ENCODE measurements at regions not wholly inside any gene's neighbourhood (a gene's known extent, or its start where the extent isn't known, plus 50 kb on each side); places are given as distances from the start of the nearest gene placed in this dataset.

DNA sequence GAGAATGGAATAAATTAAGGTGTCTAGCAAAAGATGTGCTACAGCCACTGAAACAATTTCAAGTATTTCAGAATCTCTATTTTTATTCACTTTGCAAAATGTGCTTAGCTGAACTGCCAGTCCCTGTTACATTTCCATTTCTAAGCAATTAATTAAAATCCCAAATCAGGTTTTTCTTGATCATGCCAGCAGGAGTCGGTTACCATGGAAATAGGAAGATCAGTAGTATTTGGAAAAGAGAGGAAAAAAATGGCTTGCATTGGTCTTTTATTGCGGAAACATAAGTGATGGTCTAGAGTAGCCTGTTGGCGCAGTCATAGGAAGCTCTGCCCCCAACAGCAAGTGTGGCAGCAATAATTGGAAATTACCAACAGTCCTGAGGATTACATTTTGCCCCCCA is 867.1 kb downstream of the GATA3 start:
- no peak for DNase-seq

DNA sequence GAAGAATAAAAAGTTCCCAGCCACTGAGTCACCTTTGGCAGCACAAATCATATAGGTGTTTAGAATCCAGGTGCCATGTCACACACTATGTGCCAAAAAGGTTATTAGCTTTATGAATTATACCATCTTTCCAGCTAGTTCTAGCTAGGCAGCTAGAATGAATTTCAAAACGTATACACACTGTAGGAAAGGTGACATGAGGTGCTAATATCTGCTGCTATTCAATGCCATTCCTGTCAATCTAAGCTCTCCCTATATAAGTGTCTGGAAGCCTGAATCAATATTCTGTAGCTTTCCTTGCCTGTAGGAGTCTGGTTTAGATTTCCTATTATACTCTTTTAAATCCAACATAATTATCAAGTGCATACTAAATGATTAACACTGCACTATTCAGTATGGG is 868.6 kb downstream of the GATA3 start:
- no peak for DNase-seq

DNA sequence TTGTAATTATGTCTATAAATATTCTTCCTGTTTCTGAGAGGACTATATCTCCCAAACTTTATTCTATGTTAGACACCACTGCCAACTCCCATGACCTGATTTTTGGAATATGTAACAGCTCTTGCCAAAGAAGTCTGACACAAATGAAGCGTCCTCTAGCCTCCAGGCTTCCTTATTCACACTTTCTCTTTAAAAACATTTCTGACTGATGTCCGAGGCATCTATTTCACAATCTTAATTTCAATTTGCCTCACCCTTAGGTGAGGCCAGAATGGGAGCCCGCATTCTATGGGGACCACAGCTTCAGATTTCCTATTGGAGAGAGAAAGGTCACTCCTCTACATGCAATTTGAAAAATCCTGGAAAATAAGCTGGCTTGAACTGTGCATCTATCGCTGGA is 873.2 kb downstream of the GATA3 start:
- no peak for DNase-seq

DNA sequence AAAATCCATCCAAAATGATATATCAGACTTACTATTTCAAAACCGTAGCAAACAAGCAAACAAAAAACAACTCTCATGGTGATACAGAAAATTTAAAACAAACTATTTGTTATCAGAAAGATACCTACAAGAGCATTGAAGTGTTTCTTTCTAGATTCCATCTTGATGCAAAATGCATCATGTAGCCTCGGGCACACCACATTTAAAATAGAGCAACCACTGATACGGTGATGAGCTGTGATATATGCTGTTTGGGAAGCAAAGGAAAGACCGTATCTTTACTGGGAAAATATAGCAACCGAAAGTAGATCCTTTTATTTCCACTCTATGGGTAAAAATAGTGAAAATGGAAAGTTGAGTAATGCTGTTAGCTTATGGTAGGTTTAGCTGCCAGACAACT is 892.0 kb downstream of the GATA3 start:
- no peak for DNase-seq

DNA sequence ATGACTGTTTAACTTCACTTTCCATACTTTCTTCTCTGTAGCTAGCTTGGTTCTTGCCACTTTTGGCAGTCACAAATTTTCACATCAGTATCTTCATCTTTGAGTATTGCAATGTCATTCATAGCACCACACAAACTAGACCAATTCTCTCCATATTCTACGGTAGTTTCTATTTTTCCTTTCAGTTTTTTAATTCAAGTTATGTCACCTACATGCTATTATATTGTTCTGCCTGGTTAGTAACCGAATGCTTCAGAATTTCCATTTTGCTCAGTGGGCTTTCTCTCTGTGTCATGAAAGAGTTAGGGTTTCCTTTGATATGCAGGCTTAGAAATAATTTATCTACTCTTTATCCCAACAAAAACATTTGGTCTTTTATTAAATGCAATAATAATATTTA is 896.5 kb downstream of the GATA3 start:
- DNase-seq = no peak

DNA sequence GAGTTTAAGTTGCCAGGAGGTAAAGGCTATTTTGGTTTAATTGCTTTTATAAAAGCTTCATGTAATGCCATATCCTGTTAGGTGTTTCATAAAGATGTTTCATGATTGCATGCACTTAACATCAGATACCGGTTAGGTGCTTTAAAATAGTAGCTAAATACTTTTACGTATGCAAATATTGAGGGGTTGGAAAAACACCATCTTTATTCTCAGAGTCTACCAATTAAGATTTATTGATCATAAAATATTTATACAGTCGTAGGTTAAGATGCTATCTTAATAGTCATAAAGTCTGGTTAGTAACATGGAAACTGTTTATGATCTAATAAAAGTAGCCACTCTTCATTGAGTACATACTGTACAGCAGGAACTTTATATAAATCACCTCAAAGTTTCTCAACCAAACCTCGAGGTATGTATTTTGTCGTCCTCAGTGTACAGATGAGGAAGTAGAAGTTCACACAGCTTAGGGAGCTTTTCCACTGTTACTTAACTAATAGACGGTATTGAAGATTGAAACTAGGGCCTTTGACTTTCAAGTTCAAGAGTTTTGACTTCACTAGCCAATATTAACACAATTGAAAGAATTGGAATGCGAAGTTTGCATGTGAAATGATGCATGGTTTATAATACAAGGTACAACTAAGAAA is 897.1 kb downstream of the GATA3 start:
- no peak for DNase-seq

DNA sequence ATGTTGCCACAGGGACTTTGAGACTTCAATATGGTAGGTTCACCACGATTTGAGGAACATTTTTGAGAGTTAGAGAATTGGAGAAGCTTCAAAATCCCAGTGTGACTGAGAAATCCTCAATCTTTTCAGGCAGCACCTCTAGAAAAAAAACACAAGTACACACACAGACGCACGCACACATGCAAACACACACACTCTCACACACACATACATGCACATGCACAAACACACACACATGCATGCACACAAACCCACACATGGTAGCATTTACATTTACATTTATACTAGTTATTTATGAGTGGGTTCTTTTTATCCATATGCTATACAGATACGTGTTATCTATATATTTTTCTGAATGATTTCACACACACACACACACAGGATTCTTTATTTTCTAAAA is 901.9 kb downstream of the GATA3 start:
- no peak for DNase-seq

DNA sequence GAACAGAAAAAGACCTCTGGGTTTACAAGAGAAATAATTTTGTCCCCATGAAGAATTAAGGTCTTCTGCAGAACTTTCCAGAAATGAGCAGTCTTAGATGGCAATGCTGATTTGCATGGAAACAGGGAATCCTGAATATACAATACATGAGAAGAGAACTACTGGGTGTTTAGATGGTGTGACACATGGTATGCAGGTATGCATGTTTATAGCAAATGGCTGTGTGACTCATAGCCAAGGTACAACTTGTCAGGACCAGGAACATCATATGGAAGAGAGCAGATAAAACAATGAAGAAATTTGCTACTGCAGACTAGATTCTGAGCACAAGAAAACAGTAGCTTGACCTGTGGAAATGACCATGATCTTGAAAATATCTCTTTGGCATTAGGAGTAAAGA is 907.8 kb downstream of the GATA3 start:
- DNase-seq = no peak

DNA sequence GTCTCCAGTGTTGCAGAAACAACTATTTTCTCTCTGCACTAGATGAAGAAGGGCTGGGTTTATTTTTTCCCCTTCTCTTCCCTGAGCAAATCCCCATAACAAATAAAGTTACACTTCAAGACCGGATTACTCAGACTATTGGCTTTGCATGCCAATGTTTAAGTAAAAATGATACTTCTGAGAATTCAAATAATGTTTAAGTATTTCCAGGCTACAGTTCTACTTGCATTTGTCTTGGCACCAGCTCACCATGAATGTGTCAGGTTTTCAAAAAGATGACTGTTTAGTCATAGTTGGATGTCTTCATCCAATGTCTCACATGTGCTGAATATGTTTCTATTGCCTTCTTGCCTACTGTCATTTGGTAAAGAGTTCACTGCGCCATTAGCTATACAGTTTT is 912.6 kb downstream of the GATA3 start:
- peak; percentile 9 for DNase-seq

DNA sequence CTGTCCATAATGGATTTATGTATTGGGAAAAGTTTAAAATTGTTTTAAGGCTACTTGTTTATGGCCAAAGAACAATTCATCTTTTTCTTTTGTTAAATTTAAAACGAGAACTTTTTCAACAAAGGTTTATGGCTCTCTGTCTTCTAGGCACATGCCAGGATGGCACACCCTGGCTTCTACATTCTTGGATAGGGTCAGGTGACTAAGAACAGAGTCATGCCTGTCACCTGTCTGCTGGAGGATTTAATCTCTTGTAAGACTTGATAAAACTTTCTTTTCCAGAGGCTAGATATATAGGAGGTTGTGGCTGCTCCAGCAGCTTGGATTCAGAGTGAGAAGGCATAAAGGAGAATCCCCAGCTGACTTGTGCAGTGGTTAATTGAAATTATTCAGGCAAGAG is 915.4 kb downstream of the GATA3 start:
- no peak for DNase-seq

DNA sequence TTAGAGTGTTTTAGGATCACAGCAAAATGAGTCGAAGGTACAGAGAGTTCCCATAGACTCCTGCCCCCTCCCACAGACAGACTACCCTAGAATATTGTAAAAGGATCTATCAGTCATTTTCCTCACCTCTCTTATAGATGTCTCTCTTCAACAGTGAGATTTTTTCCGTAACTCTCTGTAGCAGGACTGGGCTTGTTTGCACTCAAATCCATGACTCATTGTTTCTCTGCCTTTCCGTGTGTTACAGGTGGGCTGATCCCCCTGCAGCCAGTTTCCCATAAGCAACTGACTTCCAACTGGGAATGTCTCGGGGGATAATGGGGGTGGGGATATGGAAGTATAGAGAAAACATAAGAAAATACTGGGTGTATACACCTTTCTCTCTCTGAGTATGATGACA is 921.0 kb downstream of the GATA3 start:
- DNase-seq = no peak

DNA sequence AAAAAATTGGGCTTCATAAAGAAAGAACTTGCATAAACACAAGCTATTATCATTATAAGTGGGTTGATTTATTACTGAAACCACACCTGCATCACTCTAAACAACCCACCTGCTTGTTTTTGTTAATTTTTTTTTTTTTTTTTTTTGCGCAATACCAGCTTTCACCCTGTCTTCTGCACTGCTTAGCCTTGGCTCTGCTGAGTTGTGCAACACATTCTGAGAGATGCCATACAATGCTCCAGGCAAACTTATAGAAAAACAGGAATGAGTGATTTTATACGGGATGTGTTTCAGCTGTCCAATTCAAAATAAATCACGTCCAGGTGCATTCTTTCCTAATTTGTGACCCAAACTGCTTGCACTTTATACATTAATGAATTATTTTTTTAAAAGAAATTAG is 923.6 kb downstream of the GATA3 start:
- DNase-seq = no peak

DNA sequence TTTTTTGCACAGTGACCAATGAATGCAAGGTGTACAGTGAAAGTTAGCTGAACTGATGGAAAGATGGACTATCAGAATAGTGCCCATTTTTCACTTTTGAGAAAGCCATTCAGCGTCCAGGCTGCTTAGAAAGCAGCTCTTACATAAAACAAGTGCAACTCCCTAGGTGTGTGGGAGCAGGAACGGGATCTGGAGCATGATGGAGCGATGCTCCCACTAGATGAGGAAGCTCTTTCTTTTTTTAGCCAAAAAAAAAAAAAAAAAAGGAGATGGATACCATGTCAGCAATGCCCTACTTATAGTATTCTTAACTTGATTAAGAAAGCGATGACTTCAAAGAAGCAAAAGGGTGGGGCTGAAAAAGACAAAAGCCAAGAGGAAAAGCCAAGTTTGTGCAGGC is 925.5 kb downstream of the GATA3 start:
- DNase-seq = no peak

DNA sequence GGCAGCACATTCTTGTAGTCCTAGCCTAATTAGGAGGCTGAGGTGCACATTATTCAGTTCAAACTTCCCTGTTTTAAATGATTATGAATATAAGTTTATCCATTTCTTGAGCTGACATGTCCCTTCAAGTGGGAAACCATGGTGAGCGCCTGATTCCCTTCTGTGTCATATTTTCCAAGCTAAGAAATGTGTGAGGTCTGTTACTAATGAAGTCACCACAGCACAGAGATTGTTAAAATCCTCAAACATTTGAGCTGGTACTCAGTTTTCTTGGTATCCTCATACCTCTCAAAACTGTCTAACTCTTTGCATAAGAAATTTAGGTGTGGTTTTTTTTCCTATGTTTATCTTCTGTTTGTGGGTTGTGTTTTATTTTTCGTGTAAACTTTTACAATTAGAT is 926.8 kb downstream of the GATA3 start:
- no peak for DNase-seq

DNA sequence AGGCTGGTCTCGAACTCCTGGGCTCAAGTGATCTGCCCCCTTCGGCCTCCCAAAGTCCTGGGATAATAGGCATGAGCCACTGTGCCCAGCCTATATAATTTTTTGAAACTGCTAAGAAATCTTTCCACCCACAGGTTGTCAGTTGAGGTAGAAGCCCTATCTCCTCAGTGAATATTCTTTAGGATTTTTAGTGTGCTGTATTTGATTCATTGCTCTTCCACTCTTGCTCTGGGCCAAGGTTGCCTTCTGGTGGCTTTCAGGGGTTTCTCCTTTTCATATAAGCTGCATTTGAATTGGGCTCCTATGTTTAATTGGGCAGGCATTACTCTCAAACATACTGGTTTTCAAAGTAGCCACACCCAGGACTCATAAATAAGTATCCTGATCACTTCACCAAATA is 931.2 kb downstream of the GATA3 start:
- no peak for DNase-seq

DNA sequence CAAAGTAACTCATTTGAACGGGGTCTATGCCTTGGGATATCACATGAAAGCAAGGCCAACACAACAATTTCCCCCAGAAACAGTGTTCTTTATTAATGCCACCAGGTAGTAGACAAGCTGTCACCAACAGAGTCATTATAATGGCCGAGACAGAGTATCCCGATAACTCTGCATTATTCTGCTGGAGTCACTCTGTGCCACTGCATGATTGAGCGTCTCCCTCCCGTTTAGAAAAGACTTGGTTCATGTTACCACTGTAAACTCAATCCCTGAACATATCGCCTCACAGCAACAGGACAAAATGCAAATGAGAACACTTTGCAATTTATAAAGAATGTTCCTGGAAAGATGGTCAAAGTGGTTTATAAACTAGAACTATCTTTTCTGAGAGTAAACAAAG is 932.5 kb downstream of the GATA3 start:
- DNase-seq = no peak

DNA sequence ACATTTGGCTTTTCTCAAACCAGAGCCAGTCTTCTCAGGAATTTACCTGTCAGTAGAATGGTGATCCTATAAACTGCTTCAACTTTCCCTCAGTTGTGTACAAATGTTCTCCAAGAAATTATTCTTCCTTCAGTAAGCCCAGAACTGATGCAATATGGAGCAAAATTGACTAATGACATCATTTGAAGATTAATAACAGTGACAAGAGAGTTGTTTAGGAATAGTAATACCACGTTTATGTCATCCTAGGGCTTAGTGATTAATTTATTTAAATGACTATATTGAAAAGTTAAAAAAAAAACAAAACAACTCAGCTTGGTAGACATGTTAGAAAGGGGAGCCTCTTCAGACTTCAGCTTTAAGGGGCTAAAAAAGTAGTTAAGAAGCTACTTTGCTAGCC is 933.2 kb downstream of the GATA3 start:
- no peak for DNase-seq

DNA sequence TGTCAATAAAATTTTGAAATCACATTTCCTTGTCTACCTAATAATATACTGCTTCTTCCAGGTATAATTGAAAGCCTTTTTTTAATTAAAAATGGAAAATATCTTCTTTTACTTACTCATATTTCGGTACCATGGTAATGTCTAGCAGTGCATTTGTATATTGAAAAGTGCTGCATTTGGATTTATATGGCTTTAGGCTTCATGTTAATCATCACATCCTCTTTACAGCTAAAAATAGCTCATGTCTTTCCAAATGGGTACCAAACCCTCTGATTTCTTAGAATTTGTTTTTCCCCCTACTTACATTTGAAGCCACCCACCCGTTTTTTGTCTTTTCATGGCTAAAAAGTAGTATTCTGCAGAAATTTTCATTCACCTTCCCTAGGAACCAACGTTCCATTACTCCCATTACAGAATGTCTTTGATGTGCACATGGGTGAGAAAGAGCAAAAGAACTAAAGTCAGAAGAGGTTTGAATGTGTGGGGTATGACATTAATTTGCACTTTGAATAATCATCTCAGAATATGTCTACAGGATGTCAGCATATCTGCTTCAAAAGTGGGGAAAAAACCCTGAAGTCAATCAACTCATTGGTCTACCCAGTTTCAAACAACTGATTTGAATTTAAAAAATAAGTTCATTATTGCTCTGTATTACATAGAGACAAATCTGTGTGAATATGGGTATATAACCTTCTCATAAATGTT is 935.9 kb downstream of the GATA3 start:
- DNase-seq = no peak

DNA sequence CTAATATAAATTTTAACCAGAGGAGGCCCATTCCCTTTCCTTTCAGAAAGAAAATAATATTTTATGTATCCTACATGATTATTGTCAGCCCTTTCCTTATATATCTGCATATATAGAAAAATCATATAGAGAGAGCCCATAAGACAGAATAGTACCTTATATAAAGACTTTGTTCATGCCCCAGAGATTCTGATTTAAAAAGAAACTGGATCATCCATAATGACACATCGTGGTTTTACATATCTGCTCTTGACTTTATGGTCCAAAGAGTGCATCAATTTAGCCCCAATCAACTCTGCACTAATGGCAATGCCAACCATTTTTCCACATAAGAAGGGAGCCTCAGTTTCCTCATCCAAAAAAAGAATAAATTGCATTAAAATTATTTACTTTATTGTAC is 937.5 kb downstream of the GATA3 start:
- DNase-seq = no peak

DNA sequence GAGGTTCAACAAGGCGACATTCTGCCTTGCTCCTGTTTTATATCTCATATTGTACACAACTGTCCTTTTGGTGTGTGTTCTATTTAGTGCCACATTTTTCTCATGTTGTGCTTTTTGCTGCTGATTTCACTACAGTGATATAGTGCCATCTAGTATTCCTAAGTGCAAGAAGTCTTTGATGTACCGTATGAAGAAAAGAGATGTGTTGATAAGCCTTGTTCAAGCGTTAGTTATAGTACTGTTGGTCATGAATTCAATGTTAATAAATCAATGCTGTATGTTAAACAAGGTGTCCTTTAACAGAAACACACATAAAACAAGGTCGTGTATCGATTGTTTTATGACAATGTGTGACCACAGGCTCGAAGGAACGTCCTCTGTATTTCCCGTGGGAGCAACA is 939.4 kb downstream of the GATA3 start:
- no peak for DNase-seq

DNA sequence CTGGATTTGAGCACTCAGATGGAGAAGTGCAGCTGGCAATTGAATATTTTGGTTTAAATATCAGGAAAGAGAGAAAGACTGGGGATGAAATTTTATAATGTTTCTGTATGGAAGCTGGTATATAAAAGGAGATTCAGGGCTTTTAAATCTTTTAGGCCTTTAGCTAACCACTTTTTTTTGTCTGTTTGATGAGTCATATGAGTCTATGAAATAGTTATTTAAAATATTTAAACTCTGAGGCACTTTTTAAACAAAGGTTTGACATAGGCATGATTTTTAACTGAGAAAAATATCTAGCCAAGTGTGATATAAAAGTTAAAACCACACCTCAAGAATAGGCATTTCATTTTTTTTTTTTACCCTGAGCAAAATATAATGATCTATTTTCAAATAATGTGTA is 944.3 kb downstream of the GATA3 start:
- peak; percentile 8 for DNase-seq

DNA sequence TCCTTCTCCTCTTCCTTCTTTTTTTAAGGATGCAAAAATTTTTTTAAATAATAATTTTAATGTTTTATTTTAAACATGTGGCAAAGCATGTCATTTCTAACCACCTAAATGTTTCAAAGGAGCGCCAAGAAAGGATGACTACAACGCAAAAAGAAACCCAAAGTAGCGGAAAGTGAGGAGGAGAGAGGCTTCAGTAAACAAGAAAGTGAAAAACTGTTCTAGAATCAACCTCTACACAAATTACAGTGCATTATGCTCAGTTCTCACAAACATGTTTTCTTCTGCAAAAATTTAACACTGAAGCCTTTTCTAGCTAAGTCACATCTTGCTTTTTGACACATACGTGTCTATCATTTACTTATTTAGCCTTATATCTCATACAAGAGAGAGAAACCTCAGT is 948.6 kb downstream of the GATA3 start:
- no peak for DNase-seq

DNA sequence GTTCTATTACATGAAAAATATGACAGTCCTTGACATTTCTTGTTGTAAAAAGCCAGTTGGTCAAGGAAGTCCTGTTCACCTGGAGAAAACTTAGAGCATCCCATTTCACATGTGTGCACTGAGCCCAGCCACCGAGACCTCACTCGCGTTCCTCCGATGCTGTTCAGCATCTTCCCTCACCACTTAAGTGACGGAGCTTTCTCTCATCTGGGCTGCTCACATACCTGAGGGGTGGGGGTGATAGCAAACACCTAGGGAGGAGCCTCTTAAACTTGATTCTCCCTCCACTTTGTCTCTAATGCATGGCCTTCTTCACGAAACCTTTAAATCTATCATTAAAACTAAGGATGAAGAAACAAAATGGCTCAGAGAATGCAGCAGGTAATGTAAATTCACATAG is 950.2 kb downstream of the GATA3 start:
- DNase-seq = no peak

DNA sequence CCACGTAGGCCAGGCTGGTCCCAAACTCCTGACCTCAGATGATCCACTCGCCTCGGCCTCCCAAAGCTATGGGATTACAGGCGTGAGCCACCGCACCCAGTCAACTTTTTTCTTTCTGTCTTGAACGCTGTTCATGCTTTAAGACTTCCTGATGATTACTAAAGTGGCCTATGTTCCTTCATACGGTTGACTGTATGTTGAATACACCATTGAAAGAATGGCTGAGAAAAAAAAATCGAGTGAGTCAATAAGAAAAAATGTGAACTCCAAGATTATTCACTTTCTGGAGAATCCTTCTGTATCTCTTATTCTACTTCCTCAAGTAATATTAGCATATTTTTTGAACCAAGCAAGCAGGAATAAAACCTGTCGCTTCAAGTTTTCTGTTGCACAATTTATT is 955.0 kb downstream of the GATA3 start:
- DNase-seq = no peak

DNA sequence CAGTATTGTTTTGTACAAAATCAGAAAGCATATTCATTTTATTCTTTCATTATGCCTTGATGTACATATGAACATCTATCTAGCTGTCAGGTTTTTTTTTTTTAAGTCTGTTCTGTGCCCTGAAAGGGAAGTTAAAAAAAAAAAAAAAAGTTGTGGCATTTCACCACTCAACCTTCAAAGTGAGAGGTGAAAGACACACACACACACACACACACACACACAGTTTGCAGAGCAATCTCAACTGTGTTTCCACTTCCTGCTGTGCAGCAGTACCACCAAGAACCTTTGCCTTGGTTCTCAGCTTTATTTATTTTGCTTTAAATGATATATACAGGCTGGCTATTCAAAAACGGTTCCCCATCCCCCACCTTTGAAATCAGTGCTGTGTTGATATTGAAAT is 955.6 kb downstream of the GATA3 start:
- no peak for DNase-seq
